Activated CD8-positive, alpha-beta memory T cell treated with anti-CD3 and anti-CD28 coated beads for 1 hour (primary cell): ENCODE measurements at regions not wholly inside any gene's neighbourhood (a gene's known extent, or its start where the extent isn't known, plus 50 kb on each side); places are given as distances from the start of the nearest gene placed in this dataset.

ENCODE experiments used
- DNase-seq, 2 donors: peaks; one replicate each; pipeline ENCODE4 v3.0.0-alpha.2; 2020; ENCODE audit warnings: low read depth in 1 of 2; ENCODE audit errors: extremely low read depth in 1 of 2

GRCh38 chr5:123809594-123810221 is 297.7 kb downstream of the CSNK1G3 start:
- no peak for DNase-seq

GRCh38 chr5:123808461-123809380 is 296.7 kb downstream of the CSNK1G3 start:
- no peak for DNase-seq

- no peak for DNase-seq
Observed at GRCh38 chr5:123807177-123807945, 295.4 kb downstream of the CSNK1G3 start.

GRCh38 chr5:123806644-123807043 is 294.7 kb downstream of the CSNK1G3 start:
- DNase-seq, result no peak

GRCh38 chr5:123805300-123805699 is 293.3 kb downstream of the CSNK1G3 start:
- DNase-seq, result no peak

- no peak for DNase-seq
Observed at GRCh38 chr5:123803359-123803758, 291.4 kb downstream of the CSNK1G3 start.

- DNase-seq, result no peak
Observed at GRCh38 chr5:123802298-123802951, 290.4 kb downstream of the CSNK1G3 start.

GRCh38 chr5:123800640-123801039 is 288.7 kb downstream of the CSNK1G3 start:
- DNase-seq, result no peak

GRCh38 chr5:123795688-123796087 is 283.7 kb downstream of the CSNK1G3 start:
- no peak for DNase-seq

- no peak for DNase-seq
Observed at GRCh38 chr5:123790226-123790625, 278.2 kb downstream of the CSNK1G3 start.

- DNase-seq, result no peak
Observed at GRCh38 chr5:123787635-123788034, 275.7 kb downstream of the CSNK1G3 start.

- DNase-seq, result no peak
Observed at GRCh38 chr5:123787136-123787535, 275.2 kb downstream of the CSNK1G3 start.

GRCh38 chr5:123786411-123786810 is 274.4 kb downstream of the CSNK1G3 start:
- no peak for DNase-seq

- DNase-seq, result no peak
Observed at GRCh38 chr5:123785162-123786071, 273.4 kb downstream of the CSNK1G3 start.

- DNase-seq, result no peak
Observed at GRCh38 chr5:123783421-123783820, 271.4 kb downstream of the CSNK1G3 start.

GRCh38 chr5:123778641-123779040 is 266.7 kb downstream of the CSNK1G3 start:
- no peak for DNase-seq

- DNase-seq, result no peak
Observed at GRCh38 chr5:123776761-123777160, 264.8 kb downstream of the CSNK1G3 start.

GRCh38 chr5:123771715-123772114 is 259.7 kb downstream of the CSNK1G3 start:
- DNase-seq, result no peak

GRCh38 chr5:123763201-123763600 is 251.2 kb downstream of the CSNK1G3 start:
- DNase-seq, result no peak

GRCh38 chr5:123756816-123757215 is 244.8 kb downstream of the CSNK1G3 start:
- no peak for DNase-seq
